NCI-H146 treated with DMSO at 0.1 percent for 48 hours (cell line): ENCODE measurements at regions not wholly inside any gene's neighbourhood (a gene's known extent, or its start where the extent isn't known, plus 50 kb on each side); places are given as distances from the start of the nearest gene placed in this dataset.
"Not testable (repeated sequence)": the region's sequence is repeated elsewhere in the genome, so short reads cannot be mapped to it uniquely, and the experiment has no call there.

Source experiments
- DNase-seq: peaks from one replicate; lab custom pipeline; 2025; ENCODE audit not compliant: unreplicated experiment; lab: John Stamatoyannopoulos, UW

DNA sequence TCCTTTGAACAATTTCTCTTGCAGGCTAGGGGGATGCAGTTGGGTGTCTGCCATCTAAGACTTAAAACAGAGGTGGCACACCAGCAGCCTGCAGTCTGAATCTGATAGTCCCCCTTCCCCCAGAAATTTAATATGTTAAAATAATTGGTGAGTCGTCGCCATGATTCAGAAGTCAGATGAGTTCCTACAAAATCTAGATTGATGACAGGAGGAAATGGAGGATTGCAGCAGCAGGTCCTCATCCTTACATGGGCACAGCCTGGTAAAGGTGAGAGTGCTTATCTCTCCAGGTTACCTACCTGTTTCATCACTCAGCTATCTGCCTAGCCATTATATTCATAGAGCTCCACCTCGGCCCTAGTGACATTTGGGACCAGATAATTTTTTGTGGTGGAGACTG is 112.3 kb downstream of the PCSK1 start:
- DNase-seq, result no peak

DNA sequence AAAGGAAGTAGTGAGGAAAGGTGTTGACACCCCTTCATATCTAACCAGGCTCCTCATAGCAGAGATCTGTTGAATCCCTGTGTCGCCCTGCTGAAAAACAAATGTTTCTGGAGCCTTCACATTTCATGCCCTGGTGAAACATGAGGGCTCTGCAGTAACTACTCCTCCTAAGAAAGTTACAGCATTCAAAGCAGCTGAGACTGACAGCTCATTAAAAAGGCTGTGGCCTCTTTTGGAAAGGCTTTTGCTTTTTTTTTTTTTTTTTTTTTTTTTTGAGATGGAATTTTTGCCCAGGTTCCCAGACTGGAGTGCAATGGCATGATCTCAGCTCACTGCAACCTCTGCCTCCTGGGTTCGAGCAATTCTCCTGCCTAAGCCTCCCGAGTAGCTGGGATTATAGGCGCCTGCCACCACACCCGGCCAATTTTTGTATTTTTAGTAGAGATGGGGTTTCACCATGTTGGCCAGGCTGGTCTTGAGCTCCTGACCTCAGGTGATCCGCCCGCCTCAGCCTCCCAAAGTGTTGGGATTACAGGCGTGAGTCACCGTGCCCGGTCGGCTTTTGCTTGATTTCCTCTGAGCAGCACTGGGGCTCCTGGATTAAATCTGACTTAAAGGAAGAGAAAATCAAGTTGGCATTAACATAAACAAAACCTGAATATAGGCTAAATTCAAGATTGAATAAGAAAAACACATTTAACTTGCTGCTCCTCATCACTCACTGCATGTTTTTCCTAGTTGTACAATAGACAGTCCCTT is 112.9 kb downstream of the PCSK1 start:
- not testable (repeated sequence) for DNase-seq

- no peak for DNase-seq
Observed at GRCh38 chr5:96318569-96319110, 114.4 kb downstream of the PCSK1 start.

DNA sequence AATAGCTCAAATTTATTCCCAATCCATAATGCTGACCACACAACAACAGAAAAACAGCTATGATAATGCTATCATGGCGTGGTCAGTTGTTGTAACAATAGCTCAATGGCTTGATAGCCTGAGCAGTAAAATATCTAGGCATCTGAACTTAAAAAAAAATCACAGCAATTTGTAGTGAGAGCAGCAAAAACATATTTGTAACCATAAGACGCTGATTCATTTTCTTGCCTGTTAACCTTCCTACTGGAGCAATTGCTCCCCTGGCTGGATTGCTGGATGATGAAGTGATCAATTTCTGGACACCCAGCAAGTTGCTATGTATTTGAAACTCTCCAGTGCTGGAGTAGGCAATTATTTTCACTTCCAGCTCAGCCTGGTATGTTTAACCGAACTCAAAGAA is 115.1 kb downstream of the PCSK1 start:
- no peak for DNase-seq

GRCh38 chr5:96316487-96316886 is 116.6 kb downstream of the PCSK1 start:
- no peak for DNase-seq

DNA sequence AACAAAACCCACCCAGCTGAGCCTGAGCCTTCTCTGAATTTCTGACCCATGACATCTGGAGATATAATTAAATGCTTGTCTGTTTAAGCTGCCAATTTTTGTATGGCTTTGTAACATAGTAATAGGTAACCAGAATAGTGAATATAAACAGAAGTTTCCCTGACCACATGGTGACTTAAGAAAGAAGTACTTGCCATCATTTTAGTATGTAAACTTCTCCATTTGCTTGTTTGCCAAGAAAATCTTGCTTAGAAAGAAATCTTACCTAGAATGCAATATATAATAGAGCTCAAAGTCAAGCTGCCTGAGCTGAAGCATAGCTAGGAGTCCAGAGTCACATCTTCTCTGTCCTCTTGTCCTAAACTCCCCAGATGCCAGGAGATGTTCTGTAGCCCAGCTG is 117.0 kb downstream of the PCSK1 start:
- no peak for DNase-seq

GRCh38 chr5:96315431-96315830 is 117.6 kb downstream of the PCSK1 start:
- no peak for DNase-seq

GRCh38 chr5:96312383-96312782 is 120.7 kb downstream of the PCSK1 start:
- no peak for DNase-seq

DNA sequence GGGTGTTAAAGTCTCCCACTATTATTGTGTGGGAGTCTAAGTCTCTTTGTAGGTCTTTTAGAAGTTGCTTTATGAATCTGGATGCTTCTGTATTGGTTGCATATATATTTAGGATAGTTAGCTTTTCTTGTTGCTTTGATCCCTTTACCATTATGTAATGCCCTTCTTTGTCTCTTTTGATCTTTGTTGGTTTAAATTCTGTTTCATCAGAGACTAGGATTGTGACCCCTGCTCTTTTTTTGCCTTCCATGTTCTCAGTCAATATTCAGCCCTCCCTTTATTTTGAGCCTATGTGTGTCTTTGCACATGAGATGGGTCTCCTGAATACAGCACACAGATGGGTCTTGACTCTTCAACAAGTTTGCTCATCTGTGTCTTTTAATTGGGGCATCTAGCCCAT is 126.0 kb downstream of the PCSK1 start:
- not testable (repeated sequence) for DNase-seq

DNA sequence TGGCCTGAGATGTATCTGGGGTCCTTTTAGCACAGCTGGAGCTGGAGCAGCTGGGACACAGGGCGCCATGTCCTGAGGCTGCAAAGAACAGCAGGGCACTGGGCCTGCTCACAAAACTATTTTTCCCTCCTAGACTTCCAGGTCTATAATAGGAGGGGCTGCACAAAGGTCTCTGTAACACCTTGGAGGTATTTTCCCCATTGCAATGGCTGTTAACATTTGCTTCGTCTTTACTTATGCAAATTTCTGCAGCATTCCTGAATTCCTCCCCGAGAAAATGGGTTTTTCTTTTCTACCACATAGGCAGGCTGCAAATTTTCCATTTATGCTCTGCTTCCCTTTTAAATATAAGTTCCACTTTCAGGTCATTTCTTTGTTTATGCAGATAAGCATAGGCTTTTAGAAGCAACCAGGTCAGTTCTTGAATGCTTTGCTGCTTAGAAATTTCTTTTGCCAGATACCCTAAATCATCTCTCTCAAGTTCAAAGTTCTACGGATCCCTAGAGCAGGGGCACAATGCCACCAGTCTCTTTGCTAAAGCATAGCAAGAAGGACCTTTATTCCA is 130.8 kb downstream of the PCSK1 start:
- no peak for DNase-seq

DNA sequence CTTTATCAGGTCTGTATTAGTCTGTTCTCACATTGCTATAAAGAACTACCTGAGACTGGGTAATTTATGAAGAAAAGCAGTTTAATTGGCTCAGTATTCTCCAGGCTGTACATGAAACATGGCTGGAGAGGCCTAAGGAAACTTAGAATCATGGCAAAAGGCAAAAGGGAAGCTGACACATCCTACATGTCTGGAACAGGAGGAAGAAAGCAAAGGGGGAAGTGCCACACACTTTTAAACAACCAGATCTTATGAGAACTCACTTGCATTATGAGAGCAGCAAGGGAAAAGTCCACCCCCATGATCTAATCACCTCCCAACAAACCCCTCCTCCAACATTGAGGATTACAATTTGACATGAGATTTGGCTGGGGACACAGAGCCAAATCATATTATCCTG is 132.1 kb downstream of the PCSK1 start:
- no peak for DNase-seq

- DNase-seq, result no peak
Observed at GRCh38 chr5:96297867-96298266, 135.2 kb downstream of the PCSK1 start.

- DNase-seq, result no peak
Observed at GRCh38 chr5:96297290-96297689, 135.8 kb downstream of the PCSK1 start.

- DNase-seq, result no peak
Observed at GRCh38 chr5:96294884-96295202, 138.2 kb downstream of the PCSK1 start.

DNA sequence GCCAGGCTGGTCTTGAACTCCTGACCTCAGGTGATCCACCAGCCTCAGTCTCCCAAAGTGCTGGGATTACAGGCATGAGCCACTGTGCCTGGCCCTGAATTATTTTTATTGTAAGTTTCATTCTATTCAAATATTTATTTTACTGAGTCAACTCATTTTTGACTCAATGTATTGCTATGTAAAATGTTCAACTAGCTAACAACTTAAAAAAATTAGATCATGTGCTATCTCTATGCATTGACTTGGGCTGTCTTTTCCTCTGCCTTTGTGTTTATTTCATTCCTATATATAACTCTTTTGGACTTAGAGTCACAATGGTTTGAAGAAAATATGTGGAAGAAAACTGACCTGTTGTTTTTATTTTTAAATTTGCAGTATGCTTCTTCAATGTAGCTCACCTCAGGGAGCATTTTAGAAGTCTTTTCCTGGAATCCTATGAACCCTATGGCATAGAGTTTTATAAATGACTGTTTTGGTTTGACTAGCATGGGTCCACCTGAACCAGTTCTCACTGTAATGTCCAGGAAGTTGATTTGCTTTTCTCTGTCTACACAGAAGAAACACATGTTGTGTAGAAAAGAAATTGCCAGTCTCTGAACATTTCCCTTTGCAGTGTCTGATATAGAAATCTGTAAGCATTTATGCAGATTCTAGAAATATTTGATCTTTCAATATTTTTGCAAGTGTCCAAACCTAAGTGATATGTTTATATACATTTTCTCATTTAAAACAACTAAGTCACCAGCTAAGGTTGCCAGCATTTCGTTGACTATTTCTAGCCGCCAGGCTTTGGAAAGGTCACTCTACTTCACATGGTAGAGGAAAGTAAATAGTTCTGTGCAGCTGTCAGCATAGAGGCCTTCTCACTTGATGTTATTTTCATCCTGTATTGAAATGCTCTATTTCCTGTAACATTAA is 138.8 kb downstream of the PCSK1 start:
- no peak for DNase-seq

DNA sequence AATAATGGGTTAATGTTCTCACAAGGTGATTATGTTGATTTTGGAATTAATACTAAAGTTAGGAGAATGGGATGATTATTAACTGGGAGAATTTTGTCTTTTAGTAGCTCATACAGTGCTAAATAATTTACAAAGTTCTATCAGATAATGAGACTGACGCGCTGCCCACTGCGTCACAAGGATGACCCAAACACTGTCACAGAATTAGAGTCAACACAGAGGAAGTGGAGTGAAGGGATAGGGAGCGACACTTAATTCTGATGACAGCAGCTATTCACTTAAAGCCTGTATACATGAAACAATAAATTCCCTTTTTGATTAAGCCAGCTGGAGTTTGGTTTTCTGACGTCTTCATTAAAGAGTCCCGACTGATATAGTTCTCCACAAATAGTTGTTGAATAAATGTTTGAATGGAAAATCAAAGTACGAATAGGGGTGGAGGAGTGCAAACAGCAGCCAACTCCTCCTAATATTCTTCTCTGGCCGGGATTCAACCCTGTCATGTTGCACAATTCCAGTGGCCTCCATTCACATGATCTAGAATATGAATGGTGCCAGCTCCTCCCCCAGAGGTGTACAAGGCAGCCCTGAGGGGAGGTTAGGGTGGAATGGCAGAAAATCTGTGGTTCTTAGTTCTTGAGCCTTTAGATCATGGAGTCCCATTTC is 140.3 kb downstream of the PCSK1 start:
- DNase-seq, result no peak

DNA sequence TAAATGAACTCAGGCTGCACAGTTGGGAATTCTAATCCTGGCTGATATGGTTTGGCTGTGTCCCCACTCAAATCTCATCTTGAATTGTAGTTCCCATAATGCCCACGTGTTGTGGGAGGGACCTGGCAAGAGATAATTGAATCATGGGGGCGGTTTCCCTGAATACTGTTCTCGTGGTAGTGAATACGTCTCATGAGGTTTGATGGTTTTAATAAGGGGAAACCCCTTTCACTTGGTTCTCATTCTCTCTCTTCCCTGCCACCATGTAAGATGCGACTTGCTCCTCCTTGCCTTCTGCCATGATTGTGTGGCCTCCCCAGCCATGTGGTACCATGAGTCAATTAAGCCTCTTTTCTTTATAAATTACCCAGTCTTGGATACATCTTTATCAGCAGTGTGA is 143.8 kb downstream of the PCSK1 start:
- not testable (repeated sequence) for DNase-seq

GRCh38 chr5:96288845-96289185 is 144.2 kb downstream of the PCSK1 start:
- DNase-seq, result no peak

DNA sequence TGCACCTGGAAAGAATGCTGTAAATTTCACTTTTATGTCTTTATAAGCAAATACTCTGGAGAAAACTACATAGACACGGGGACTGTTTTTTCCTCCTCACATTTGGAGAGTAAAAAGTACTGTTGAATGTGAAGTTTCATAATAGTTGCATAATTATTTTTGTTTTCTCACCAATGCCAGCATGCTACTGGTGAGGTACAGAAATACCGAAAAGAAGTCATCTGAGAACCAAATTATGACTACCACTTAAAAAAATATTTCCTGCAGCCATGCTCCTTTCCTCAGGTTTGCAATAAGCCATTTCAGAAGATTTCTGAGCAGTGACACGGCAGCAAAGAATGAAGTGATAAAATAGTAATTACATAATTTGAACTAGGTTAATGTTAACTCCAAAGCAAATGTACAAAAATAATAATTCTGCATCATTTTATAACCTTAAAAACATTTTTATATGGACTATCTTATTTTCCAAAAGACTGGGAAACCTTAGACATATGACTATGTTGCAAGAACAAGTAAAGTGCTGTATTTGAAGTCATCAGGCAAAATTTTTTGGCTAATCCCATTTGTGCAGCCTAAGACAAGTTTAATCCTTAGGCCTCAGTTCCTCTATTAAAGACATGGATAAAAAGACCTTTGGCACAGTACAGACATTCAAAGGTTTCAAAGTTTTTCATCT is 144.7 kb downstream of the PCSK1 start:
- no peak for DNase-seq

- no peak for DNase-seq
Observed at GRCh38 chr5:96287136-96287535, 145.9 kb downstream of the PCSK1 start.

DNA sequence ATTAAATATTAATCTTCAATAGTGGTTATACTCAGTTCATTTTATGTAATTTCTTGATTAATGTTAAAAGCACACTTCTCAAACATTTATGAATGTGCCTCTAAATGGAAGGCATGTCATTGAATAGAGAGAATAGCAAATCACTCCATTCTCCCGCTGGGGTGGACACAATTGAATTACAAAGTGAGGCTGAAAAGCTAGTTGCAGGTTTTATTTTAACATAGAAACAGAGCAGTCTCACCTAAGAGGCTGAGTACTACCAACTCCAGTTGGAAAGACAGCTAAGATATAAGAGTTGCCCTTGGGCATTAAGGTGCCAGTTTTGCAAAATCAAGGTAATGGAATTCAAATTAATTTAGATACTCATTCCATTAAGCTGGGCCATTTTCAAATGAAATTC is 147.2 kb downstream of the PCSK1 start:
- no peak for DNase-seq
